ENCODE measurements at regions not wholly inside any gene's neighbourhood (a gene's known extent, or its start where the extent isn't known, plus 50 kb on each side); places are given as distances from the start of the nearest gene placed in this dataset.

GRCh38 chr16:72400257-72401083, 228.5 kb upstream of the PMFBP1 start:
- TF ChIP-seq POLR2AphosphoS5 (IDR thresholded peaks at IDR 0.05; ENCODE audit: insufficient read depth in 1 of 2, low read depth in 1 of 2) = no peak
- TF ChIP-seq CTCF (IDR thresholded peaks at IDR 0.05) = peak in 1 of 3 experiments; percentile 37
- Histone ChIP-seq H3K36me3 (no peaks in the 10 kb centered on the region), H3K9me3 (no peaks in the 10 kb centered on the region), H3K27me3 (no peaks in the 10 kb centered on the region), H3K27ac (no peak overlapping the region), H3K4me1 (no peaks in the 10 kb centered on the region), H3K4me3 (no peak overlapping the region)
- no peak for DNase-seq (ENCODE audit: extremely low spot score in 2 of 2)
- intact Hi-C loops (cut with DNase I) = no loop called here

- H3K27ac ChIP-seq = no peak overlapping the region
- no peak for DNase-seq (ENCODE audit: extremely low spot score in 2 of 2)
- H3K4me3 ChIP-seq = no peak overlapping the region
- H3K9me3 ChIP-seq = no peaks in the 10 kb centered on the region
- H3K27me3 ChIP-seq = no peaks in the 10 kb centered on the region
- no peak for TF ChIP-seq POLR2AphosphoS5 (IDR thresholded peaks at IDR 0.05; ENCODE audit: insufficient read depth in 1 of 2, low read depth in 1 of 2)
- TF ChIP-seq POLR2A (IDR thresholded peaks at IDR 0.05) = no peak
- TF ChIP-seq CTCF (IDR thresholded peaks at IDR 0.05) = no peak
- intact Hi-C loops (cut with DNase I) = no loop called here
- no peaks in the 10 kb centered on the region for H3K36me3 ChIP-seq
- no peaks in the 10 kb centered on the region for H3K4me1 ChIP-seq
These were observed 227.9 kb upstream of the PMFBP1 start for GRCh38 chr16:72399811-72400210.

- H3K9me3 ChIP-seq = no peaks in the 10 kb centered on the region
- intact Hi-C loops (cut with DNase I) = no loop called here
- no peak overlapping the region for H3K4me3 ChIP-seq
- H3K36me3 ChIP-seq = no peaks in the 10 kb centered on the region
- TF ChIP-seq POLR2AphosphoS5 (IDR thresholded peaks at IDR 0.05; ENCODE audit: insufficient read depth in 1 of 2, low read depth in 1 of 2) = no peak
- TF ChIP-seq POLR2A (IDR thresholded peaks at IDR 0.05) = no peak
- TF ChIP-seq CTCF (IDR thresholded peaks at IDR 0.05) = no peak
- no peaks in the 10 kb centered on the region for H3K4me1 ChIP-seq
- DNase-seq (ENCODE audit: extremely low spot score in 2 of 2) = no peak
- H3K27me3 ChIP-seq = no peaks in the 10 kb centered on the region
- no peak overlapping the region for H3K27ac ChIP-seq
These were observed 225.9 kb upstream of the PMFBP1 start for GRCh38 chr16:72397876-72398275.

- DNase-seq (ENCODE audit: extremely low spot score in 2 of 2) = no peak
- H3K9me3 ChIP-seq = no peaks in the 10 kb centered on the region
- no peak for TF ChIP-seq POLR2A (IDR thresholded peaks at IDR 0.05)
- no peak for TF ChIP-seq POLR2AphosphoS5 (IDR thresholded peaks at IDR 0.05; ENCODE audit: insufficient read depth in 1 of 2, low read depth in 1 of 2)
- no peak for TF ChIP-seq CTCF (IDR thresholded peaks at IDR 0.05)
- H3K36me3 ChIP-seq = no peaks in the 10 kb centered on the region
- H3K27ac ChIP-seq = no peak overlapping the region
- no peak overlapping the region for H3K4me3 ChIP-seq
- H3K27me3 ChIP-seq = no peaks in the 10 kb centered on the region
- no peaks in the 10 kb centered on the region for H3K4me1 ChIP-seq
- intact Hi-C loops (cut with DNase I) = loop anchor here (5.0 kb wide), 1 partner anchor 1293 kb away; no protein-coding TSS in a partner anchor
These were observed 222.6 kb upstream of the PMFBP1 start for GRCh38 chr16:72394526-72394925.

GRCh38 chr16:72389791-72390190, 217.8 kb upstream of the PMFBP1 start:
- H3K36me3 ChIP-seq = no peaks in the 10 kb centered on the region
- no peaks in the 10 kb centered on the region for H3K27me3 ChIP-seq
- no peak for DNase-seq (ENCODE audit: extremely low spot score in 2 of 2)
- no peaks in the 10 kb centered on the region for H3K4me1 ChIP-seq
- TF ChIP-seq POLR2AphosphoS5 (IDR thresholded peaks at IDR 0.05; ENCODE audit: insufficient read depth in 1 of 2, low read depth in 1 of 2) (no peak), CTCF (IDR thresholded peaks at IDR 0.05) (no peak), POLR2A (IDR thresholded peaks at IDR 0.05) (no peak)
- H3K27ac ChIP-seq = no peak overlapping the region
- H3K4me3 ChIP-seq = no peak overlapping the region
- H3K9me3 ChIP-seq = no peaks in the 10 kb centered on the region
- intact Hi-C loops (cut with DNase I) = loop anchor here (5.0 kb wide), 1 partner anchor 1298 kb away; no protein-coding TSS in a partner anchor

Data from vagina (tissue), 2 donors.